GM23248 (cell line): ENCODE measurements at regions not wholly inside any gene's neighbourhood (a gene's known extent, or its start where the extent isn't known, plus 50 kb on each side); places are given as distances from the start of the nearest gene placed in this dataset.

Source experiments
- EZH2 ChIP-seq: fragments of 200-600 bp; sonication (generic); IDR thresholded peaks from 2 replicates; pipeline ENCODE4 v1.6.1; 2018; ENCODE audit warnings: antibody characterized with exemption, mild to moderate bottlenecking; ENCODE audit not compliant: insufficient read depth, poor library complexity, severe bottlenecking
- EZH2phosphoT487 ChIP-seq: fragments of 200-600 bp; sonication (generic); IDR thresholded peaks from 2 replicates; pipeline ENCODE4 v1.6.1; 2018; ENCODE audit warnings: antibody characterized with exemption, moderate library complexity, mild to moderate bottlenecking, low read depth; ENCODE audit not compliant: insufficient read depth

GRCh38 chr17:54028986-54029580, 206.4 kb downstream of the KIF2B start:
- TF ChIP-seq EZH2 (no peak), EZH2phosphoT487 (no peak)
